ENCODE measurements at regions not wholly inside any gene's neighbourhood (a gene's known extent, or its start where the extent isn't known, plus 50 kb on each side); places are given as distances from the start of the nearest gene placed in this dataset.

DNA sequence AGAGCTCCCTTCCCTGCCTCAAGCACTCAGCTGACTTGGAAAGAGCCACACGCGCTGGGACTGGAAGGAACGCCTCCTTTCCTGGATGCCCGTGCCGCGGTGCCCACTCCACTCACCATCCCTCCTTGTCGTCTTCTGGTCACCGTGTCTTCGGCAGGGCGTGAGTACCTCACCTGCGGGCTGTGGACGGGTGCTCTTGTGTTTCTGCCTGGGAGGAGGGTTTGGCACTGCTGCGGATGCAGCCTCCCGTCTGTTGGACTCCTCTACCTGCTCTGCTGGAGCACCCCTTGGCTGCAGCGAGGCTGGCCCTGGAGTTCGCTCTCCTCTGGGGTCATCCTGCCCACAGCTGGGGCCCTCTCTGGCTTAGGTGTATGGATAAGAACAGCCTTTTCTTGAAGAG is 612.7 kb downstream of the BRD1 start:
- no peak for TF ChIP-seq CTCF (IDR thresholded peaks at IDR 0.05; ENCODE audit: insufficient read depth, low read length)
- no peak for TF ChIP-seq GABPA (IDR thresholded peaks at IDR 0.05; ENCODE audit: low read depth)

Data from HL-60 (cell line).